NCI-H1694 (cell line): ENCODE measurements at regions not wholly inside any gene's neighbourhood (a gene's known extent, or its start where the extent isn't known, plus 50 kb on each side); places are given as distances from the start of the nearest gene placed in this dataset.

Experiments used
- DNase-seq: peaks from one replicate; lab custom pipeline; 2025; lab: John Stamatoyannopoulos, UW

DNA sequence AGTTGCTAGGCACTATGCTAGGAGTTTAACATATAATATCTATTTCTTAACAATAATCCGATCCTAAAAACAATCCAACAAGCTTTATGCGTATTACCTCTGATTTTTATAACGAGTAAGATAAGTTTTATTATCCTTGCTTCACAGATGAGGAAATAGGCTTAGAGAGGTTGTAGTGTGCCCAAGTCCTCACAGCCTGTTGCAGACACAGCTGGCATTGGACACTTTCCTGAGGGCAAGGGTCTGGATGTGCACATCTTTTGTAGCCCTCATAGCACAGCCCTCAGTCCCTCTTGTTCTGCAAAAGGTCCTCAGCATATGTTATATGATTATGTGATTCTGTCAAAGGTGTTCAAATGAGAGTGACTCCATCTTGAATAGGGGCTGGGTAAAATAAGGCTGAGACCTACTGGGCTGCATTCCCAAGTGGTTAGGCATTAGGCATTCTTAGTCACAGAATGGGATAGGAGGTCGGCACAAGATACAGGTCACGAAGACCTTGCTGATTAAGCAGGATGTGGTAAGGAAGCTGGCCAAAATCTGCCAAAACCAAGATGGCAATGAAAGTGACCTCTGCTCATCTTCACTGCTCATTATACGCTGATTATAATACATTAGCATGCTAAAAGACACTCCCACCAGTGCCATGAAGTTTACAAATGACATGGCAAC is 75.7 kb upstream of the F3 start:
- DNase-seq: no peak

GRCh38 chr1:94616506-94616905 is 74.9 kb upstream of the F3 start:
- DNase-seq: no peak

- no peak for DNase-seq
Observed at GRCh38 chr1:94614996-94615395, 73.4 kb upstream of the F3 start.

GRCh38 chr1:94614168-94614815 is 72.7 kb upstream of the F3 start:
- DNase-seq: no peak

DNA sequence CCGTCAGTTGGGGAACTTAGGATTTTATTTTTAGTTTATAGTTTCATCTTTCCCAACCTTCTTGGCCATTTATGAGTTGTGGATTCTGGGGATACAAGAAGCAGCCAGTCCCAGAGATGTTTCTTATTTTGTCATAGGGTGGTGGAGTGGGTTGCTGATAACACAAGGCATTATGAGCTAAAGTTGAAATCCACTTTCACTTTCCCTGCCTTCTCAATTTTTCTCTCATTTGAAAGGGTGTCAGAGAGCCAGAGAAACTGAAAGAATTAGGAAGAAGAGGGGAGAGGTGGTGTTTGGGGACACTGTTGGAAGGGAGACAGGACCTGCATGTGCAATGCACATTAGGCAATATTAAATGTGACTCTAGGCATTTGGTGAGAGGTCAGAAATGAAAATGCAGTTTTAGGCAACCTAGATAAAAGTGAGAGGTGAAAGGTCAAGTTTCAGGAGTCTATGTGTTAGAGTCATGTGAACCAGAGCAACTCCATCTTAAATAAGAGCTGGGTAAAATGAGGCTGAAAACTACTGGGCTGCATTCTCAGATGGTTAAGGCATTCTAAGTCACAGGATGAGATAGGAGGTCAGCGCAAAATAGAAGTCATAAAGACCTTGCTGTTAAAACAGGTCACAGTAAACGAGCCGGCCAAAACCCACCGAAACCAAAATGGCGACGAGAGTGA is 71.1 kb upstream of the F3 start:
- no peak for DNase-seq

DNA sequence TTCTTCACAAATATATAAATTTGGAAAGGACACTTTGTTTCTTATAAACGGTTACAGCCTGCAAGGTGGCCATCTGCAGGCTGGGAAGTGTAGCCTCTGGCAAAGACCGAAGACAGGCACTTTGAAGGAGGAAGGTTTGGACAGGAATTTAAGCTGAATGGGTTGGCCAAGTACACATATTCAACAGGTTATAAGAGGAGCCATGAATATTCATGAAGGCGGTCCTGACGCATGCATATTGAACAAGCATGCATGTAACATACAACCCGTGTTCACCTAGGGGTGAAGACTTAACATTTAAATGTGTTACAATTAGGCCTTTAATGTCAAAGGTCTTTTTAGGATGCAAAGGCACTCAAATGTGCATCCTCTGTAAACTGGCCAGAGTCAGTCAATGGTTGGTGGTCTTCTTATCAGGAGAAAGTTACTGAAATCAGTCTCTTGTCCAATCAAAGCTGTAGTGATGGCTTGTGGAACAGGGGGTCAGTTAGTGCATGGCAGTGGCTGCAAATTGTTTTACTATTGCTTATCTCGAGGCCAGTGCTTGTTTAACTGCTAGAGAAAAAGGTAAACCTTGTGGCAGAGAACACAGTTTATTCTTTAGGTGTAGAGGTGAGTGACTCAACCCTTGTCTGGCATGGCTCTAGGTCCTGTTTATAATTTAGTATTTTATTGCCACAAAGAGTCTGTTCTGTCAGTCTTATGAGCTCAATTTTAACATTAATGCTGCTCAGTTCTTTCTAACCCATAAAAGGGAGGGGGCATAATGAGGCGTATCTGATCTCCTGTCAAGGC is 70.3 kb upstream of the F3 start:
- DNase-seq: no peak

- no peak for DNase-seq
Observed at GRCh38 chr1:94609619-94610018, 68.1 kb upstream of the F3 start.

DNA sequence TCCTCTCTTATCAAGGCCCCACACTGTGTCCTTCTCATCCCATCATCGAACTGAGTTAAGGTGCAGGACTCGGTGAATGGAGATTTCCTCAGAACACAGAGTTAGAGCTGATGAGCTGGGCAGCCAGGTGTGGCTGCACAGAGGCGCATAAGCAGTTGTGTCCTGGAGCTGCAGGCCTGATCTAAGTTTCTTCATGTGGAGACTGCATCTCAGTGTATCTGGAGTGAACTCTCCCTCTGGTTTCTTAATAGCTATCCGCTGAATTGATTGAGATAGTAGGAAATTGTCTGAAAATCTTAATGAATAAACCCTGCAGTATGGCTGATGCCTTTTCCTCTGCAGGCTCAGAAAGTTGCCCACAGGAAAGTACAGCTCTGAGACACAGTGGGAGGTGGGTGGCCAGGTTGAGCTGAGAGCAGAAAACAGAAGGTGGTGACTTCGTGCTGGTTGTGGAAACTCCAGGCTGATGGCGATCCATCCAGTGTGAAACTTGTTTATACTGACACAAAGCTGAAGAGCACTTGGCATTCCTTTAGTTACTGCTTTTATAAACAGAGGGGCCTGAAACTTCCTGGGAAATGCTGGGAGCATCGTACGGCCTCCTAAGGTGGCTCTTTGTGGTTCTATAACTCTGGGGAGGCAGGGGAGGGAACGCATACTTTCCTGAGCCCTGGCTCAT is 67.4 kb upstream of the F3 start:
- no peak for DNase-seq

DNA sequence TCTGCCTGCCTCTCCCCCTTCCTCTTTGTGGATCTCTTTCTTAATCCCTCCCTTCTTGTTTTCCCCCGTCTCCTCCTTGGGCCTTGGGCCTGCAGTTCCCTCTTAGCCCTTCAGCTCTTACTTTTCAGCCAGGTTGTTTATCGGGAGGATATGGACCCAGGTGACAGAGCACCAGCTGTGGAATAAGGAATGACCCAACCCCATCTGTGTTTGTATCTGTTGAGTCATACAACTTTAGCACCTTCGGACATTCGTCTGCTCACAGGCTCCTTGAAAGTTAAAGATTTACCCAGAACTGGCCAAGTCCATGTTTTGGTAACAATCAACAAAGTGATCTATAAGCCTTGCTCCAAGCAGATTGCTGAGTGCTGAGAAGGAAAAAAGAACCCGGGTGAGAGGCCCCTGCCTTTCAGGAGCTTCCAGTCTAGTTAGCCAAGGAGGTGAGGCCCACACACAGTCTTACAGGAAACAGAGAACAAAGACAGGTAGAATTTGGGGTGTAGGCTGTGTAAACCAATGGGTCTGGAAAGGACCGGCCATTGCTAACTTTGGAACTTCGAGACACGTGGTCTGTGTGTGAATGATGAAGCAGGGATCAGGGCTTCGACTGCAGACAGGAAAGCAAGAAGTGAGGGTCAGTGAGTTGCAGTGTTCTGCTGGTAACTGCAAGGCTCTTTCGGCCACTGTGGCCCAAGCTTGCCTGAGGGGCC is 66.7 kb upstream of the F3 start:
- no peak for DNase-seq

GRCh38 chr1:94607398-94607797 is 65.8 kb upstream of the F3 start:
- no peak for DNase-seq

DNA sequence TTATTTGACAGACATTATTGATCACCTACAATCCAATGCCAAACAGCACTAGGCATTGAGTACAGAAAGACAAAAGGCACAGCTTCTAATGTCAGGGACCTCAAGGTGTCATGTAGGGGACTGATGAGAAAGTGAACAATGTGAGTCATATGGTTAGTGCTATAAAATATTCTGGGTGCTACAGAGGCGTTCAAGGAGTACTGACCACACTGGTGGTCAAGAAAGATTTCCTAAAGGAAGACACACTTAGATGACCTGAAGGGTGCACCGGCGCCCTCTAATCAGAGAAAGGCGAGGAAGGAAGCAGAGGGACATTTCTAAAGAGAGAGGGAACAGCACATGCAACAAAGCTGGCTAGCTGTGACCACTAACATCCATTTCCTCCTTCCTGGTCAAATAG is 64.9 kb upstream of the F3 start:
- DNase-seq: no peak

DNA sequence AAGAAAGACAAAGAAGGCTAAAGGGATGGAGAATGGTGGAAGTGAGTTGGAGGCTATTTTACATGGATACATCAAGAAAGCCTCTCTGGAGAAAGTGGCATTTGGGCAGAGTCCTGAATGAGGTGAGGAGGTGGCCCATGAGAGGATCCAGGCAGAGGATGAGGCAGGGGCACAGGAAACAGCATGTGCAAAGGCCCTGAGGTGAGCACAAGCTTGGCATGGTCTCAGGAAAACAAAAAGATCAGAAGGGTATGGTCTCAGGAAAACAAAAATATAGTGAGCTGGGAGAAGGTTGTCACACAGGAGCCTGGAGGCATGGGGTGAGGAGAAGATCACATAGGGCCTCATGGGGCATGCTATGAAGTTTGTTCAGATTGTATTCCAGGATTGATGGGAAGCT is 62.1 kb upstream of the F3 start:
- no peak for DNase-seq

DNA sequence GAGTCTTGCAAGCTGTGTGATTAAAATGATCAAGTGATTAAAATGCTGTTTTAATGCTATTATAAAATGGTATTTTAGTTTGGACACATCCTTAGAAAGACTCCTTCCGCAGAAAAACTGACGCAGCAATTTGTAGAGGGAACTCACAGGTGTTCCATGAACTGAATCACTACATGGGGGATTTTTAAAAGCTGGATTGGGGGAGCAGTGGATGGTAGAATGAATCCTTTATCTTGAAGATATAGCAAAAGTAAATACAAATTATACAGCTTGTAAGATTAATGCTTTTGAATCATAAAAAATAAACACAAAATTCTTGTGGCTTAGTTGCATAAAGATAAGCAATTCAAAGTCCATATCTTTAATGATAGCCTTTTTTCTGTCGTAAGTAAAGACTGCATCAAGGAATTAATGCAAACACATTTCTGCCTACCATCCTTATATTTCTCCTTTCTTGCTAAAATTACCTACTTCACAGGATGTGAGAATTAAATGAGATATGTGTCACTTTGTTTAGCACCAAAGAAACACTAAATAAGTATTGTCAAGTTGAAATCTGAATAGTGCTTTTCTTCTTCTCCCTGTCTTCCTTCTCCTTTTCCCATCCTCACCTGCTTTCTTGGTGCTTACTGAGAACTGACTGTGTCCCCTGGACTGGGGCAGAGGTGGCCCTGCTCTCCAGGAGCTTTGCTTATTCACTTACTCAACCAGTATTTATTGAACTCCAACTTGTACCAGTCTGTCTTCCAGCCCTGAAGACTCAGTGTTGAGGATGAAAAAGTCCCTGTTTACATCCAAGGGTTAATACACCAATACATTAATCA is 61.5 kb upstream of the F3 start:
- no peak for DNase-seq

DNA sequence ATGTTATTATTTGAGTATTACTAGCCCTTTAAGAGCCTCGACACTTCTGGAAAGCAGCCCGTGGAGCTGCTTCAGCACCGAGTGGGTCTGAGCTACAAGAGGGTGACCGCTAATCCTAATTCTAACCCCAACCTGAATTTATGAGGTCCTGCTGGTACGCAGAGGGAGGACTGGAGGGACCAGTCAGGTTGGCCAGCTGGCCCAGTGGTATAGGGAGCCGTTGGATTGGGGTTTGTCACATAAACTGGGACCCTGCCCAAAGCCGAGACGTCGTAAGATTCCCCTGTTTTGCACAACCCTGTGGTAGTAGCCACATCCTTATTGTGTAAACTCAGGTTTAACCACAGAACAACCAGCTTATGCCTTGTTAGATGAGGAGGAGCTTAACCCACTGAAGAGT is 60.8 kb upstream of the F3 start:
- DNase-seq: no peak

DNA sequence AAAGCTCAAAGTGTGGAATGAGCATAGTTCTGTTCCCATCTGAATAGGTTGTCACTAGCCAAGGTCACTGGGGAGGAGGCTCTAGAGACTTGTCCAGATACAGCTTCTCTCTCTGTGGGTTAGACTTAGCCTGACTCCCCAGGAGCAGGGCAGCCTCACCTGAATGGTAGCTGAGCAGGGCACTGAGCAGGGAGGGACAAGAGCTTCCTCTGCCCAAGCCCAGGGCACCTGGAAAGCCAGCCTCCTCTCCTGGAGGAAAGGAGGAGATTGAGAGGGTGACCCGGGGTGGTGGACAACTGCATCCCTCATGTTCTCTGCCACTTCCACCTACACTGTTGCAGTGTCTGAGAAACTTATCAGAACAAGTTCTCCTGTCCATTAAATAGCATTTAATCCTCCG is 59.0 kb upstream of the F3 start:
- no peak for DNase-seq

GRCh38 chr1:94599095-94599813 is 57.7 kb upstream of the F3 start:
- no peak for DNase-seq

- no peak for DNase-seq
Observed at GRCh38 chr1:94597701-94598100, 56.1 kb upstream of the F3 start.

- no peak for DNase-seq
Observed at GRCh38 chr1:94596260-94596659, 54.7 kb upstream of the F3 start.

DNA sequence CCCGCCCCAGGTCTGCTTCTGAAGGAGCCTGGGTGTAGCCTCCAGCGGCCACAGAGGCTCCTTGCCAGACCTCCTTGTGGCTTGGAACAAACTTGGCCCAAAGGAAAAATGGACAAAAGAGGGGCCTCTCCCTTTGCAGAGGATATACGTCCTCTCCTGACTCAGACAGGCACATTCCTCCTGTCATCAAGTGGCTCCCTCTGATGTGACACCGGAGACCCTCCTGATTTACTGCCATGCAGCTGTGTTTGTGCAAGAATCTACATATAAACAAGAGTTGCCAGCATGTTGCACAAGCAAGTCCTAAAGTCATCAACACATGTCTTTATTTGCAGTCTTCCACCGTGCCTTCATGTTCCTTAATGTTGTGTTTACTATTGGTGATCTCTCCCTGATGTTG is 54.1 kb upstream of the F3 start:
- DNase-seq: no peak

- no peak for DNase-seq
Observed at GRCh38 chr1:94593611-94594010, 52.1 kb upstream of the F3 start.
